Fibroblast of peridontal ligament (primary cell): ENCODE measurements at regions not wholly inside any gene's neighbourhood (a gene's known extent, or its start where the extent isn't known, plus 50 kb on each side); places are given as distances from the start of the nearest gene placed in this dataset.

Experiments
- DNase-seq: peaks from one replicate; pipeline ENCODE4 v3.0.0-alpha.2; 2010; ENCODE audit errors: extremely low read depth

GRCh38 chr3:182255158-182255557 is 538.1 kb upstream of the ATP11B start:
- DNase-seq: no peak

- DNase-seq: no peak
Measured at GRCh38 chr3:182257361-182257760, 535.9 kb upstream of the ATP11B start.

- peak; percentile 30 for DNase-seq
Measured at GRCh38 chr3:182258538-182259177, 534.6 kb upstream of the ATP11B start.

- DNase-seq: no peak
Measured at GRCh38 chr3:182259579-182259978, 533.7 kb upstream of the ATP11B start.

- no peak for DNase-seq
Measured at GRCh38 chr3:182261041-182261440, 532.3 kb upstream of the ATP11B start.

- DNase-seq: no peak
Measured at GRCh38 chr3:182268711-182269110, 524.6 kb upstream of the ATP11B start.

GRCh38 chr3:182276512-182276911 is 516.8 kb upstream of the ATP11B start:
- DNase-seq: no peak

- no peak for DNase-seq
Measured at GRCh38 chr3:182284793-182285192, 508.5 kb upstream of the ATP11B start.

- DNase-seq: no peak
Measured at GRCh38 chr3:182292591-182292990, 500.7 kb upstream of the ATP11B start.

- DNase-seq: peak; percentile 0
Measured at GRCh38 chr3:182294256-182294655, 499.0 kb upstream of the ATP11B start.

GRCh38 chr3:182294696-182295095 is 498.6 kb upstream of the ATP11B start:
- DNase-seq: no peak

GRCh38 chr3:182300266-182300665 is 493.0 kb upstream of the ATP11B start:
- DNase-seq: no peak

GRCh38 chr3:182303169-182303568 is 490.1 kb upstream of the ATP11B start:
- no peak for DNase-seq

GRCh38 chr3:182305881-182306665 is 487.2 kb upstream of the ATP11B start:
- DNase-seq: no peak

GRCh38 chr3:182308328-182308727 is 485.0 kb upstream of the ATP11B start:
- no peak for DNase-seq

- no peak for DNase-seq
Measured at GRCh38 chr3:182309120-182309519, 484.2 kb upstream of the ATP11B start.

GRCh38 chr3:182315313-182315712 is 478.0 kb upstream of the ATP11B start:
- DNase-seq: no peak

GRCh38 chr3:182323126-182323700 is 470.1 kb upstream of the ATP11B start:
- no peak for DNase-seq

GRCh38 chr3:182323898-182324297 is 469.4 kb upstream of the ATP11B start:
- no peak for DNase-seq

- DNase-seq: no peak
Measured at GRCh38 chr3:182325213-182325950, 467.9 kb upstream of the ATP11B start.

GRCh38 chr3:182327196-182327681 is 466.1 kb upstream of the ATP11B start:
- peak; percentile 6 for DNase-seq

- no peak for DNase-seq
Measured at GRCh38 chr3:182330646-182331045, 462.7 kb upstream of the ATP11B start.
